ENCODE measurements at regions not wholly inside any gene's neighbourhood (a gene's known extent, or its start where the extent isn't known, plus 50 kb on each side); places are given as distances from the start of the nearest gene placed in this dataset.

- Histone ChIP-seq H3K4me1 (no peaks in the 10 kb centered on the region), H3K27ac (no peak overlapping the region), H3K9me3 (no peaks in the 10 kb centered on the region), H3K27me3 (no peaks in the 10 kb centered on the region), H3K36me3 (no peaks in the 10 kb centered on the region), H3K4me3 (no peak overlapping the region)
- TF ChIP-seq EP300 (IDR thresholded peaks at IDR 0.05) (no peak), CTCF (IDR thresholded peaks at IDR 0.05) (no peak), POLR2A (IDR thresholded peaks at IDR 0.05) (no peak), POLR2AphosphoS5 (IDR thresholded peaks at IDR 0.05) (no peak)
- no peak for DNase-seq (ENCODE audit: low spot score in 2 of 2)
These were observed 113.9 kb upstream of the IMMP2L start for GRCh38 chr7:111676167-111676566.

GRCh38 chr7:111672901-111673300, 110.6 kb upstream of the IMMP2L start:
- Histone ChIP-seq H3K27ac (no peak overlapping the region), H3K36me3 (no peaks in the 10 kb centered on the region), H3K4me1 (no peaks in the 10 kb centered on the region), H3K27me3 (no peaks in the 10 kb centered on the region), H3K9me3 (no peaks in the 10 kb centered on the region), H3K4me3 (no peak overlapping the region)
- no peak for DNase-seq (ENCODE audit: low spot score in 2 of 2)
- WGBS = 91% methylated on average over 6 of the region's 6 CpGs
- no peak for TF ChIP-seq CTCF (IDR thresholded peaks at IDR 0.05)
- TF ChIP-seq POLR2AphosphoS5 (IDR thresholded peaks at IDR 0.05) = no peak
- TF ChIP-seq EP300 (IDR thresholded peaks at IDR 0.05) = no peak
- no peak for TF ChIP-seq POLR2A (IDR thresholded peaks at IDR 0.05)

- TF ChIP-seq CTCF (IDR thresholded peaks at IDR 0.05) (no peak), POLR2A (IDR thresholded peaks at IDR 0.05) (no peak), POLR2AphosphoS5 (IDR thresholded peaks at IDR 0.05) (no peak), EP300 (IDR thresholded peaks at IDR 0.05) (no peak)
- no peak for DNase-seq (ENCODE audit: low spot score in 2 of 2)
- no peak overlapping the region for H3K27ac ChIP-seq
- WGBS = 73% methylated on average over 2 of the region's 2 CpGs
- H3K9me3 ChIP-seq = no peaks in the 10 kb centered on the region
- H3K27me3 ChIP-seq = no peaks in the 10 kb centered on the region
- H3K36me3 ChIP-seq = no peaks in the 10 kb centered on the region
- no peak overlapping the region for H3K4me3 ChIP-seq
- H3K4me1 ChIP-seq = no peaks in the 10 kb centered on the region
These were observed 109.6 kb upstream of the IMMP2L start for GRCh38 chr7:111671927-111672326.

GRCh38 chr7:111668711-111669110, 106.4 kb upstream of the IMMP2L start:
- H3K36me3 ChIP-seq = no peaks in the 10 kb centered on the region
- H3K4me3 ChIP-seq = no peak overlapping the region
- no peak for DNase-seq (ENCODE audit: low spot score in 2 of 2)
- H3K9me3 ChIP-seq = no peaks in the 10 kb centered on the region
- no peak overlapping the region for H3K27ac ChIP-seq
- no peaks in the 10 kb centered on the region for H3K27me3 ChIP-seq
- no peak for TF ChIP-seq POLR2A (IDR thresholded peaks at IDR 0.05)
- no peak for TF ChIP-seq EP300 (IDR thresholded peaks at IDR 0.05)
- TF ChIP-seq CTCF (IDR thresholded peaks at IDR 0.05) = no peak
- no peak for TF ChIP-seq POLR2AphosphoS5 (IDR thresholded peaks at IDR 0.05)
- no peaks in the 10 kb centered on the region for H3K4me1 ChIP-seq
- 97% methylated on average over 9 of the region's 9 CpGs for WGBS

GRCh38 chr7:111667488-111667887, 105.2 kb upstream of the IMMP2L start:
- Histone ChIP-seq H3K4me1 (no peaks in the 10 kb centered on the region), H3K27me3 (no peaks in the 10 kb centered on the region), H3K27ac (no peak overlapping the region), H3K36me3 (no peaks in the 10 kb centered on the region), H3K4me3 (no peak overlapping the region), H3K9me3 (no peaks in the 10 kb centered on the region)
- TF ChIP-seq POLR2AphosphoS5 (IDR thresholded peaks at IDR 0.05) = no peak
- no peak for TF ChIP-seq CTCF (IDR thresholded peaks at IDR 0.05)
- no peak for TF ChIP-seq EP300 (IDR thresholded peaks at IDR 0.05)
- no peak for TF ChIP-seq POLR2A (IDR thresholded peaks at IDR 0.05)
- 89% methylated on average over 1 of the region's 1 CpG for WGBS
- no peak for DNase-seq (ENCODE audit: low spot score in 2 of 2)
